GM08714 (cell line): ENCODE measurements at regions not wholly inside any gene's neighbourhood (a gene's known extent, or its start where the extent isn't known, plus 50 kb on each side); places are given as distances from the start of the nearest gene placed in this dataset.
"Not testable (repeated sequence)": the region's sequence is repeated elsewhere in the genome, so short reads cannot be mapped to it uniquely, and the experiment has no call there.

Source experiments
- H3K4me3 ChIP-seq: fragments of 200-500 bp; sonication (Bioruptor generic); 2 replicates; pipeline ENCODE4 v1.5.1; 2014; ENCODE audit warnings: mild to moderate bottlenecking, low read length, inconsistent platforms
- ZNF274 ChIP-seq: IDR thresholded peaks from 2 replicates; pipeline ENCODE4 v1.6.1; 2012; ENCODE audit warnings: mild to moderate bottlenecking, low read depth, low read length

- H3K4me3 ChIP-seq, result no peak overlapping the region
- no peak for TF ChIP-seq ZNF274
Observed at GRCh38 chr6:86487660-86488221, 449.6 kb upstream of the HTR1E start.

GRCh38 chr6:86478316-86478715 lies 459.0 kb upstream of the HTR1E start:
- H3K4me3 ChIP-seq, result not testable (repeated sequence)

GRCh38 chr6:86477500-86478148 lies 459.7 kb upstream of the HTR1E start:
- TF ChIP-seq ZNF274, result no peak
- H3K4me3 ChIP-seq, result no peak overlapping the region

- no peak for TF ChIP-seq ZNF274
- no peak overlapping the region for H3K4me3 ChIP-seq
Observed at GRCh38 chr6:86476311-86476710, 461.0 kb upstream of the HTR1E start.

GRCh38 chr6:86474081-86474480 lies 463.2 kb upstream of the HTR1E start:
- no peak for TF ChIP-seq ZNF274

GRCh38 chr6:86471791-86472190 lies 465.5 kb upstream of the HTR1E start:
- TF ChIP-seq ZNF274, result no peak
- H3K4me3 ChIP-seq, result no peak overlapping the region

More at GRCh38 chr6:86474081-86474480, 463.2 kb upstream of the HTR1E start:
- H3K4me3 ChIP-seq, result no peak overlapping the region

- H3K4me3 ChIP-seq, result no peak overlapping the region
- no peak for TF ChIP-seq ZNF274
Observed at GRCh38 chr6:86459978-86460377, 477.4 kb upstream of the HTR1E start.

- TF ChIP-seq ZNF274, result no peak
- no peak overlapping the region for H3K4me3 ChIP-seq
Observed at GRCh38 chr6:86456821-86457220, 480.5 kb upstream of the HTR1E start.

GRCh38 chr6:86453232-86453631 lies 484.1 kb upstream of the HTR1E start:
- TF ChIP-seq ZNF274, result no peak
- no peak overlapping the region for H3K4me3 ChIP-seq

GRCh38 chr6:86448398-86448797 lies 488.9 kb upstream of the HTR1E start:
- no peak for TF ChIP-seq ZNF274
- H3K4me3 ChIP-seq, result no peak overlapping the region

GRCh38 chr6:86440608-86441007 lies 496.7 kb upstream of the HTR1E start:
- no peak overlapping the region for H3K4me3 ChIP-seq
- TF ChIP-seq ZNF274, result no peak

- no peak overlapping the region for H3K4me3 ChIP-seq
- TF ChIP-seq ZNF274, result no peak
Observed at GRCh38 chr6:86423571-86423970, 513.8 kb upstream of the HTR1E start.

GRCh38 chr6:86412057-86412456 lies 525.3 kb upstream of the HTR1E start:
- no peak overlapping the region for H3K4me3 ChIP-seq
- TF ChIP-seq ZNF274, result no peak

- H3K4me3 ChIP-seq, result no peak overlapping the region
- TF ChIP-seq ZNF274, result no peak
Observed at GRCh38 chr6:86407128-86407527, 530.2 kb upstream of the HTR1E start.

- H3K4me3 ChIP-seq, result not testable (repeated sequence)
Observed at GRCh38 chr6:86392850-86393249, 544.5 kb upstream of the HTR1E start.

GRCh38 chr6:86380571-86381125 lies 556.7 kb upstream of the HTR1E start:
- no peak overlapping the region for H3K4me3 ChIP-seq
- no peak for TF ChIP-seq ZNF274
